HEK293 (cell line): ENCODE measurements at regions not wholly inside any gene's neighbourhood (a gene's known extent, or its start where the extent isn't known, plus 50 kb on each side); places are given as distances from the start of the nearest gene placed in this dataset.

Experiments used
- ZNF239 ChIP-seq: fragments of 450-650 bp; formaldehyde crosslinking; IDR thresholded peaks from 2 replicates; pipeline ENCODE4 v1.5.1; 2016; ENCODE audit warnings: missing biosample characterization, missing genetic modification characterization
- TF ChIP-seq, protein P1 (sequence below): fragments of 450-650 bp; formaldehyde crosslinking; IDR thresholded peaks from 2 replicates; pipeline ENCODE4 v1.5.1; 2016; ENCODE audit warnings: missing biosample characterization, missing genetic modification characterization

DNA sequence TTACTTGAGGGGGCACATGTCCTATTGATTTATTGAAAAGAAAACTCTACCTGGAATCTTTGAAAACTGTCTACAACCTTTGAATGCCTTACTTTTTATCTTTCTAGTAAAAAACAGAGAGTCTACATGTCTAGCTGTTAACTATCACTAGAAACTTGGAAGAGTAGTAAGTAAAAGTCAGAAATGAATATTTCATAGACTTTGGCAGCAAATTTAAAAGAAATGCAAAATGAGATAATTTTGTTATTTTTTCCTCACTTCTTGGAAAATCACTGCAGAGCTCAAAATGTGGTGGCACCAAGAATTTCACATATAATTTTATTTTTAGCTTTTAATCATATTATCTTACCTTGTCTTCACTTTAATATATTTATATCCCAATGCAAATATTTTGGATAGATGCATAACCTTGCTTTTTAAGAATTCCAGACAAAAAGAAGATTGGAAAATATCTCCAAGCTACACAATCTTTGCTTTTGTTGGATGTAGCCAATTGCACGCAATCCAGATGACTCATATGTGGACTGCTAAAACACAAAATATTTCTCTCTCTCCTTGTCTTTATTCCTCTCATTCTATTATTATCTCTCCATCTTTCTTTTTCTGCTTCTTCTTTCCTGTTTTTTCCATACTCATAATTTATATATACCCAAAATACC is 92.2 kb upstream of the DSEL start:
- no peak for TF ChIP-seq ZNF239
- TF ChIP-seq, protein P1, sequence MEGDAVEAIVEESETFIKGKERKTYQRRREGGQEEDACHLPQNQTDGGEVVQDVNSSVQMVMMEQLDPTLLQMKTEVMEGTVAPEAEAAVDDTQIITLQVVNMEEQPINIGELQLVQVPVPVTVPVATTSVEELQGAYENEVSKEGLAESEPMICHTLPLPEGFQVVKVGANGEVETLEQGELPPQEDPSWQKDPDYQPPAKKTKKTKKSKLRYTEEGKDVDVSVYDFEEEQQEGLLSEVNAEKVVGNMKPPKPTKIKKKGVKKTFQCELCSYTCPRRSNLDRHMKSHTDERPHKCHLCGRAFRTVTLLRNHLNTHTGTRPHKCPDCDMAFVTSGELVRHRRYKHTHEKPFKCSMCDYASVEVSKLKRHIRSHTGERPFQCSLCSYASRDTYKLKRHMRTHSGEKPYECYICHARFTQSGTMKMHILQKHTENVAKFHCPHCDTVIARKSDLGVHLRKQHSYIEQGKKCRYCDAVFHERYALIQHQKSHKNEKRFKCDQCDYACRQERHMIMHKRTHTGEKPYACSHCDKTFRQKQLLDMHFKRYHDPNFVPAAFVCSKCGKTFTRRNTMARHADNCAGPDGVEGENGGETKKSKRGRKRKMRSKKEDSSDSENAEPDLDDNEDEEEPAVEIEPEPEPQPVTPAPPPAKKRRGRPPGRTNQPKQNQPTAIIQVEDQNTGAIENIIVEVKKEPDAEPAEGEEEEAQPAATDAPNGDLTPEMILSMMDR (tag by site-specific recombination), result no peak
